Esophagus muscularis mucosa (tissue), 4 donors: ENCODE measurements at regions not wholly inside any gene's neighbourhood (a gene's known extent, or its start where the extent isn't known, plus 50 kb on each side); places are given as distances from the start of the nearest gene placed in this dataset.

Source experiments
- DNase-seq: peaks from one replicate; pipeline ENCODE4 v3.0.0-alpha.2; 2017; ENCODE audit errors: extremely low spot score
- H3K27ac ChIP-seq, 4 donors: fragments of 200-600 bp; sonication (generic); replicated peaks in 1 of 4; 1 replicate in 3 of 4; 2 replicates in 1 of 4; pipeline ENCODE4 v1.5.1; 2016 to 2019; ENCODE audit warnings: mild to moderate bottlenecking in 1 of 4
- H3K27me3 ChIP-seq, 4 donors: fragments of 200-600 bp; sonication (generic); one replicate each; pipeline versions ENCODE4 v1.5.1 to v1.6.0; 2016 to 2019
- H3K36me3 ChIP-seq, 4 donors: fragments of 200-600 bp; sonication (generic); one replicate each; pipeline ENCODE4 v1.5.1; 2016 to 2019
- H3K4me1 ChIP-seq, 4 donors: fragments of 200-600 bp; sonication (generic); one replicate each; pipeline ENCODE4 v1.5.1; 2016 to 2019
- H3K4me3 ChIP-seq, 4 donors: fragments of 200-600 bp; sonication (generic); 1 replicate in 2 of 4; 2 replicates in 2 of 4; pipeline ENCODE4 v1.5.1; 2016 to 2019; ENCODE audit warnings: mild to moderate bottlenecking in 4 of 4, moderate library complexity in 1 of 4
- H3K9me3 ChIP-seq, 4 donors: fragments of 200-600 bp; sonication (generic); 1 replicate in 3 of 4; 2 replicates in 1 of 4; pipeline ENCODE4 v1.5.1; 2016 to 2019
- EP300 ChIP-seq: sonication (generic); formaldehyde crosslinking; IDR thresholded peaks from one replicate; pipeline ENCODE4 v1.6.1; 2017; ENCODE audit warnings: antibody characterized with exemption
- POLR2A ChIP-seq: fragments of 450-650 bp; IDR thresholded peaks from one replicate; pipeline ENCODE4 v1.6.1; 2017; ENCODE audit warnings: antibody characterized with exemption, moderate library complexity, mild to moderate bottlenecking, low read depth
- POLR2AphosphoS5 ChIP-seq, 2 donors: sonication (generic); formaldehyde crosslinking; IDR thresholded peaks; one replicate each; pipeline ENCODE4 v1.6.1; 2017; ENCODE audit warnings: antibody characterized with exemption in 2 of 2
- WGBS: methylation state at CpG from one replicate; pipeline ENCODE4 v1.1.5; 2018; 5-methylcytosine and 5-hydroxymethylcytosine counted together
- intact Hi-C: fragments of 100-400 bp; cut with DNase I; formaldehyde crosslinking; loops from one replicate; pipeline ENCODE4 v1.15.1; 2023
- TF ChIP-seq, protein P1 (sequence below), 3 experiments: fragments of 200-600 bp in 2 of 3; fragments of 450-650 bp in 1 of 3; sonication (generic) in 2 of 3; IDR thresholded peaks; one replicate each; pipeline ENCODE4 v1.5.1; 2017 to 2019; ENCODE audit warnings: antibody characterized with exemption in 3 of 3, mild to moderate bottlenecking in 2 of 3, moderate library complexity in 1 of 3

- no peaks in the 10 kb centered on the region for H3K9me3 ChIP-seq
- TF ChIP-seq POLR2A: no peak
- no peak for TF ChIP-seq POLR2AphosphoS5 (IDR thresholded peaks at IDR 0.05)
- TF ChIP-seq, protein P1, sequence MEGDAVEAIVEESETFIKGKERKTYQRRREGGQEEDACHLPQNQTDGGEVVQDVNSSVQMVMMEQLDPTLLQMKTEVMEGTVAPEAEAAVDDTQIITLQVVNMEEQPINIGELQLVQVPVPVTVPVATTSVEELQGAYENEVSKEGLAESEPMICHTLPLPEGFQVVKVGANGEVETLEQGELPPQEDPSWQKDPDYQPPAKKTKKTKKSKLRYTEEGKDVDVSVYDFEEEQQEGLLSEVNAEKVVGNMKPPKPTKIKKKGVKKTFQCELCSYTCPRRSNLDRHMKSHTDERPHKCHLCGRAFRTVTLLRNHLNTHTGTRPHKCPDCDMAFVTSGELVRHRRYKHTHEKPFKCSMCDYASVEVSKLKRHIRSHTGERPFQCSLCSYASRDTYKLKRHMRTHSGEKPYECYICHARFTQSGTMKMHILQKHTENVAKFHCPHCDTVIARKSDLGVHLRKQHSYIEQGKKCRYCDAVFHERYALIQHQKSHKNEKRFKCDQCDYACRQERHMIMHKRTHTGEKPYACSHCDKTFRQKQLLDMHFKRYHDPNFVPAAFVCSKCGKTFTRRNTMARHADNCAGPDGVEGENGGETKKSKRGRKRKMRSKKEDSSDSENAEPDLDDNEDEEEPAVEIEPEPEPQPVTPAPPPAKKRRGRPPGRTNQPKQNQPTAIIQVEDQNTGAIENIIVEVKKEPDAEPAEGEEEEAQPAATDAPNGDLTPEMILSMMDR (IDR thresholded peaks at IDR 0.05): no peak
- no peak for TF ChIP-seq EP300
- peaks cover 8 to 16% (median 14%) of the 10 kb centered on the region in 4 donors for H3K4me1 ChIP-seq
- intact Hi-C loops: no loop called here
- DNase-seq: no peak
- 91% methylated on average over 4 of the region's 4 CpGs for WGBS
- H3K27me3 ChIP-seq: no peaks in the 10 kb centered on the region
- no peak overlapping the region for H3K4me3 ChIP-seq
- H3K27ac ChIP-seq: no peak overlapping the region
- no peaks in the 10 kb centered on the region for H3K36me3 ChIP-seq
Measured at GRCh38 chr1:57597036-57597435, 173.2 kb upstream of the DAB1 start.

- Histone ChIP-seq H3K27me3 (no peaks in the 10 kb centered on the region), H3K9me3 (no peaks in the 10 kb centered on the region), H3K36me3 (no peaks in the 10 kb centered on the region), H3K4me3 (no peak overlapping the region), H3K27ac (no peak overlapping the region), H3K4me1 (peaks cover 3 to 7% (median 5%) of the 10 kb centered on the region in 4 donors)
- DNase-seq: no peak
- TF ChIP-seq POLR2AphosphoS5 (IDR thresholded peaks at IDR 0.05) (no peak), EP300 (no peak), POLR2A (no peak)
- TF ChIP-seq, protein P1 (IDR thresholded peaks at IDR 0.05): no peak
- intact Hi-C loops: no loop called here
- 100% methylated on average over 4 of the region's 4 CpGs for WGBS
Measured at GRCh38 chr1:57594002-57594401, 170.1 kb upstream of the DAB1 start.

- Histone ChIP-seq H3K4me3 (no peak overlapping the region), H3K9me3 (no peaks in the 10 kb centered on the region), H3K36me3 (no peaks in the 10 kb centered on the region), H3K4me1 (no peaks in the 10 kb centered on the region), H3K27ac (no peak overlapping the region), H3K27me3 (no peaks in the 10 kb centered on the region)
- intact Hi-C loops: no loop called here
- DNase-seq: no peak
- 100% methylated on average over 2 of the region's 2 CpGs for WGBS
- TF ChIP-seq EP300 (no peak), POLR2A (no peak), POLR2AphosphoS5 (IDR thresholded peaks at IDR 0.05) (no peak)
- TF ChIP-seq, protein P1 (IDR thresholded peaks at IDR 0.05): no peak
Measured at GRCh38 chr1:57591842-57592241, 168.0 kb upstream of the DAB1 start.

DNA sequence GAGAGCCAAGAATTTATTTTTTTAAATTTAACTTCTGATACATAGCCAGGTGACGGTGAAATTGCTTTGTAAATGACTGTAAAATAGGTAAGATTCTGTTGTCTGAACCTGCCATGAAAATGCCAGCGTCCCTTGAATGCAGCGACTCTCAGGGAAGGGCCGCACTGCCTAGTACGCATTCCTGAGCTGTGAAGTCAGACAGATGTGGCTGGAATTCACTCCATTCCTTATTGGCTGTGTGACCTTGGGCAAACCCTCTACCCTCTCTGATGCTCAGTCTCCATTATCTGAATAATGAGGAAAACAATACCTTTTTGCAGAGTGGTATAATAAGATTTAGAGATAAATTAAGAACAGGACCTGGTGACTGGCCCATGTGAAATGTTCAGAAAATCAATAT lies 167.1 kb upstream of the DAB1 start:
- Histone ChIP-seq H3K9me3 (no peaks in the 10 kb centered on the region), H3K27me3 (no peaks in the 10 kb centered on the region), H3K4me3 (no peak overlapping the region), H3K4me1 (no peaks in the 10 kb centered on the region), H3K27ac (no peak overlapping the region), H3K36me3 (no peaks in the 10 kb centered on the region)
- WGBS: 95% methylated on average over 5 of the region's 5 CpGs
- intact Hi-C loops: no loop called here
- TF ChIP-seq POLR2AphosphoS5 (IDR thresholded peaks at IDR 0.05): no peak
- TF ChIP-seq, protein P1 (IDR thresholded peaks at IDR 0.05): no peak
- TF ChIP-seq POLR2A: no peak
- no peak for TF ChIP-seq EP300
- no peak for DNase-seq

- Histone ChIP-seq H3K36me3 (no peaks in the 10 kb centered on the region), H3K9me3 (no peaks in the 10 kb centered on the region), H3K27me3 (no peaks in the 10 kb centered on the region), H3K27ac (no peak overlapping the region), H3K4me1 (no peaks in the 10 kb centered on the region), H3K4me3 (no peak overlapping the region)
- intact Hi-C loops: no loop called here
- no peak for DNase-seq
- TF ChIP-seq POLR2A (no peak), EP300 (no peak), POLR2AphosphoS5 (IDR thresholded peaks at IDR 0.05) (no peak)
- TF ChIP-seq, protein P1 (IDR thresholded peaks at IDR 0.05): no peak
Measured at GRCh38 chr1:57586842-57587241, 163.0 kb upstream of the DAB1 start.
